Spleen (tissue), 11 donors: ENCODE measurements at regions not wholly inside any gene's neighbourhood (a gene's known extent, or its start where the extent isn't known, plus 50 kb on each side); places are given as distances from the start of the nearest gene placed in this dataset.

Experiments used
- DNase-seq: peaks from one replicate; pipeline ENCODE4 v3.0.0-alpha.2; 2020
- H3K27ac ChIP-seq, 8 donors: fragments of 200-600 bp; sonication (generic) in 7 of 8; 1 replicate in 4 of 8; 2 replicates in 4 of 8; pipeline versions ENCODE4 v1.5.0 to v1.8.0; 2016 to 2021; ENCODE audit warnings: inconsistent platforms in 4 of 8, mild to moderate bottlenecking in 4 of 8, moderate library complexity in 1 of 8
- H3K27me3 ChIP-seq, 7 donors: fragments of 200-600 bp; sonication (generic) in 6 of 7; replicated peaks in 1 of 7; 1 replicate in 4 of 7; 2 replicates in 3 of 7; pipeline versions ENCODE4 v1.5.0 to v1.8.0; 2016 to 2021; ENCODE audit warnings: inconsistent platforms in 3 of 7, mild to moderate bottlenecking in 1 of 7
- H3K36me3 ChIP-seq, 6 donors: fragments of 200-600 bp; sonication (generic) in 5 of 6; 1 replicate in 4 of 6; 2 replicates in 2 of 6; pipeline versions ENCODE4 v1.5.0 to v1.8.0; 2016 to 2021; ENCODE audit warnings: inconsistent platforms in 2 of 6
- H3K4me1 ChIP-seq, 6 donors: fragments of 200-600 bp; sonication (generic) in 5 of 6; 1 replicate in 3 of 6; 2 replicates in 3 of 6; pipeline versions ENCODE4 v1.5.0 to v1.8.0; 2016 to 2021; ENCODE audit warnings: inconsistent platforms in 3 of 6
- H3K4me3 ChIP-seq, 8 donors: fragments of 200-600 bp; sonication (generic) in 7 of 8; 1 replicate in 4 of 8; 2 replicates in 4 of 8; pipeline versions ENCODE4 v1.5.0 to v1.8.0; 2016 to 2021; ENCODE audit warnings: inconsistent platforms in 4 of 8, mild to moderate bottlenecking in 4 of 8, moderate library complexity in 2 of 8
- H3K9me3 ChIP-seq, 8 donors: fragments of 200-600 bp; sonication (generic) in 7 of 8; 1 replicate in 4 of 8; 2 replicates in 4 of 8; pipeline versions ENCODE4 v1.5.0 to v1.8.0; 2016 to 2021; ENCODE audit warnings: inconsistent platforms in 4 of 8
- POLR2A ChIP-seq, 3 donors: fragments of 450-650 bp; IDR thresholded peaks; one replicate each; pipeline ENCODE4 v1.5.1; 2017; ENCODE audit warnings: antibody characterized with exemption in 3 of 3, mild to moderate bottlenecking in 1 of 3
- POLR2AphosphoS5 ChIP-seq, 3 donors: sonication (generic); formaldehyde crosslinking; IDR thresholded peaks; one replicate each; pipeline ENCODE4 v1.5.1; 2017; ENCODE audit warnings: antibody characterized with exemption in 3 of 3
- WGBS, 5 donors: extraction: QIAGEN DNeasy Blood & Tissue Kit in 3 of 5; methylation state at CpG; one replicate each; pipeline versions ENCODE4 v1.1.5 to v1.1.7; 2013 to 2018; 5-methylcytosine and 5-hydroxymethylcytosine counted together
- intact Hi-C: fragments of 100-400 bp; cut with DNase I; formaldehyde crosslinking; loops from one replicate; pipeline ENCODE4 v1.15.0; 2023; ENCODE audit warnings: low total_unique reads
- TF ChIP-seq, protein P1 (sequence below), 11 experiments: fragments of 200-600 bp in 7 of 11; fragments of 450-650 bp in 4 of 11; sonication (generic) in 4 of 11; IDR thresholded peaks in 8 of 11; conservative IDR thresholded peaks in 3 of 11; 1 replicate in 7 of 11; 2 replicates in 4 of 11; pipeline versions ENCODE4 v1.4.0 to v1.8.0; 2016 to 2021; ENCODE audit warnings: antibody characterized with exemption in 11 of 11, inconsistent platforms in 4 of 11, mild to moderate bottlenecking in 1 of 11
- donor health status: healthy with polysubstance abuse.
- donor health status: DM: no; HTN: no; CAD: no; lungs with moderate emphysema.
- donor health status: DM: no; HTN: no; CAD: no.
- donor health status: Bipolar disorder and iron deficiency.
- donor health status: healthy.
- donor health status: DM: no; HTN: no; CAD: no.
- donor health status: DM: yes; HTN: yes; CAD: no.

GRCh38 chr7:46239846-46240245, 318.8 kb upstream of the IGFBP3 start:
- Histone ChIP-seq H3K4me3 (no peak overlapping the region), H3K4me1 (no peaks in the 10 kb centered on the region), H3K27ac (no peak overlapping the region), H3K36me3 (no peaks in the 10 kb centered on the region), H3K9me3 (peaks cover 0 to 10% (median 5%) of the 10 kb centered on the region in 8 donors), H3K27me3 (no peaks in the 10 kb centered on the region)
- DNase-seq, result no peak
- intact Hi-C loops, result no loop called here
- WGBS, 5 donors, result 88 to 96% (median 88%) methylated on average over 5 of the region's 5 CpGs
- no peak for TF ChIP-seq POLR2AphosphoS5 (IDR thresholded peaks at IDR 0.05)
- no peak for TF ChIP-seq POLR2A (IDR thresholded peaks at IDR 0.05)
- TF ChIP-seq, protein P1, sequence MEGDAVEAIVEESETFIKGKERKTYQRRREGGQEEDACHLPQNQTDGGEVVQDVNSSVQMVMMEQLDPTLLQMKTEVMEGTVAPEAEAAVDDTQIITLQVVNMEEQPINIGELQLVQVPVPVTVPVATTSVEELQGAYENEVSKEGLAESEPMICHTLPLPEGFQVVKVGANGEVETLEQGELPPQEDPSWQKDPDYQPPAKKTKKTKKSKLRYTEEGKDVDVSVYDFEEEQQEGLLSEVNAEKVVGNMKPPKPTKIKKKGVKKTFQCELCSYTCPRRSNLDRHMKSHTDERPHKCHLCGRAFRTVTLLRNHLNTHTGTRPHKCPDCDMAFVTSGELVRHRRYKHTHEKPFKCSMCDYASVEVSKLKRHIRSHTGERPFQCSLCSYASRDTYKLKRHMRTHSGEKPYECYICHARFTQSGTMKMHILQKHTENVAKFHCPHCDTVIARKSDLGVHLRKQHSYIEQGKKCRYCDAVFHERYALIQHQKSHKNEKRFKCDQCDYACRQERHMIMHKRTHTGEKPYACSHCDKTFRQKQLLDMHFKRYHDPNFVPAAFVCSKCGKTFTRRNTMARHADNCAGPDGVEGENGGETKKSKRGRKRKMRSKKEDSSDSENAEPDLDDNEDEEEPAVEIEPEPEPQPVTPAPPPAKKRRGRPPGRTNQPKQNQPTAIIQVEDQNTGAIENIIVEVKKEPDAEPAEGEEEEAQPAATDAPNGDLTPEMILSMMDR (IDR thresholded peaks at IDR 0.05 in 8 of 11, conservative IDR thresholded peaks at IDR 0.05 in 3 of 11), result no peak

GRCh38 chr7:46237466-46237865, 316.4 kb upstream of the IGFBP3 start:
- H3K4me3 ChIP-seq, result no peak overlapping the region
- H3K36me3 ChIP-seq, result no peaks in the 10 kb centered on the region
- no peaks in the 10 kb centered on the region for H3K27me3 ChIP-seq
- no peaks in the 10 kb centered on the region for H3K4me1 ChIP-seq
- intact Hi-C loops, result no loop called here
- DNase-seq, result no peak
- H3K9me3 ChIP-seq, result peaks cover 0 to 10% (median 3%) of the 10 kb centered on the region in 8 donors
- WGBS, 5 donors, result 88 to 100% (median 90%) methylated on average over 1 of the region's 1 CpG
- TF ChIP-seq POLR2A (IDR thresholded peaks at IDR 0.05) (no peak), POLR2AphosphoS5 (IDR thresholded peaks at IDR 0.05) (no peak)
- TF ChIP-seq, protein P1 (IDR thresholded peaks at IDR 0.05 in 8 of 11, conservative IDR thresholded peaks at IDR 0.05 in 3 of 11), result no peak
- H3K27ac ChIP-seq, result no peak overlapping the region

DNA sequence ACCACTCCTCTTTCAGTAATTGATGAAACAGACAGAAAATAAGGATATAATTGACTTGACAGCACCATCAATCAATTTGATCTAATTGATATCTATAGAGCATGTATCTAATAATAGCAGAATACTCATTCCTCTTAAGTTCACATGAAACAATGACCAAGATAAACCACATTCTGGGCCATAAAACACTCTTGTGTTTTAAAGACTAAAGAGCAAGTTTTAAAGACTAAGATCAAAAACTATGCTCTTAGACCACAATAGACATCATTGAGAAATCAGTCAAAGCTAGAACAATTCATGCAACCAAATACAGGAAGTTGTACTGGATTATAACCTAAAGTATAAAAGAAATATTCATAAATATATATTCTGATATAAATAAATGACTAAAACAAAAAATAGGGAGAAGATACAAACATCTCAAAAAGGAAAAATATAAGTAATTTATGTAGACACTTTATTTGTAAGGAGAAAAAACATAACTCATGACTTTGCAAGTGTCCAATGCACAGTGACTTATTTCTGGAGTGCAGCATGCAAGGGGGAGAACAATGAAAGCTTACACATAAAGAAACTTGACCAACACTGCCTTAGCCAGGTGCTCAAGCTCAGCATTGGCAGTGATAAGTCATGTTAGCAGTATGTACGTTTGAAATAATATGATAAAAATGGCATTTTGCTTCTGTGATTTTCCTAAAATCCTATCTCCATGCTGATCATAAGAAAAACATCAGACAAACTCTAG, 312.7 kb upstream of the IGFBP3 start:
- TF ChIP-seq, protein P1 (IDR thresholded peaks at IDR 0.05 in 8 of 11, conservative IDR thresholded peaks at IDR 0.05 in 3 of 11), result no peak
- TF ChIP-seq POLR2A (IDR thresholded peaks at IDR 0.05) (no peak), POLR2AphosphoS5 (IDR thresholded peaks at IDR 0.05) (no peak)
- intact Hi-C loops, result no loop called here

GRCh38 chr7:46230990-46231305, 309.9 kb upstream of the IGFBP3 start:
- H3K9me3 ChIP-seq, result no peaks in the 10 kb centered on the region
- no peaks in the 10 kb centered on the region for H3K36me3 ChIP-seq
- no peak overlapping the region for H3K4me3 ChIP-seq
- H3K4me1 ChIP-seq, result no peaks in the 10 kb centered on the region
- no peaks in the 10 kb centered on the region for H3K27me3 ChIP-seq
- intact Hi-C loops, result no loop called here
- H3K27ac ChIP-seq, result no peak overlapping the region
- no peak for TF ChIP-seq POLR2A (IDR thresholded peaks at IDR 0.05)
- TF ChIP-seq POLR2AphosphoS5 (IDR thresholded peaks at IDR 0.05), result no peak
- TF ChIP-seq, protein P1 (IDR thresholded peaks at IDR 0.05 in 8 of 11, conservative IDR thresholded peaks at IDR 0.05 in 3 of 11), result no peak
- DNase-seq, result no peak

More for the DNA sequence above, 312.7 kb upstream of the IGFBP3 start:
- no peak overlapping the region for H3K27ac ChIP-seq
- no peak overlapping the region for H3K4me3 ChIP-seq
- no peak for DNase-seq
- H3K36me3 ChIP-seq, result no peaks in the 10 kb centered on the region
- WGBS, 5 donors, result 44 to 73% (median 66%) methylated on average over 1 of the region's 1 CpG
- no peaks in the 10 kb centered on the region for H3K9me3 ChIP-seq
- no peaks in the 10 kb centered on the region for H3K27me3 ChIP-seq
- H3K4me1 ChIP-seq, result no peaks in the 10 kb centered on the region
